ENCODE measurements at regions not wholly inside any gene's neighbourhood (a gene's known extent, or its start where the extent isn't known, plus 50 kb on each side); places are given as distances from the start of the nearest gene placed in this dataset.

- peaks cover 0 to 8% (median 0%) of the 10 kb centered on the region in 3 donors for H3K4me1 ChIP-seq
- H3K27me3 ChIP-seq: no peaks in the 10 kb centered on the region
- H3K27ac ChIP-seq: no peak overlapping the region
- WGBS, 2 donors (ENCODE audit: low coverage in 1 of 2): 81 to 82% methylated on average over 5 to 7 of the region's 7 CpGs
- no peak for ATAC-seq
- no peak overlapping the region for H3K4me3 ChIP-seq
- no peaks in the 10 kb centered on the region for H3K9me3 ChIP-seq
- no peak for TF ChIP-seq EP300 (IDR thresholded peaks at IDR 0.05)
- no peak for TF ChIP-seq CTCF (IDR thresholded peaks at IDR 0.05)
- TF ChIP-seq POLR2A (IDR thresholded peaks at IDR 0.05): no peak
- TF ChIP-seq POLR2AphosphoS5 (IDR thresholded peaks at IDR 0.05): no peak
- H3K36me3 ChIP-seq: no peaks in the 10 kb centered on the region
These were observed 759.1 kb downstream of the TSN start for GRCh38 chr2:122514451-122514996.

- no peak for ATAC-seq
- TF ChIP-seq CTCF (IDR thresholded peaks at IDR 0.05) (no peak), EP300 (IDR thresholded peaks at IDR 0.05) (no peak), POLR2A (IDR thresholded peaks at IDR 0.05) (no peak), POLR2AphosphoS5 (IDR thresholded peaks at IDR 0.05) (no peak)
- Histone ChIP-seq H3K36me3 (no peaks in the 10 kb centered on the region), H3K4me1 (peaks cover 0 to 8% (median 0%) of the 10 kb centered on the region in 3 donors), H3K9me3 (no peaks in the 10 kb centered on the region), H3K27me3 (no peaks in the 10 kb centered on the region), H3K27ac (no peak overlapping the region), H3K4me3 (no peak overlapping the region)
- 82 to 86% methylated on average over 5 of the region's 5 CpGs for WGBS, 2 donors (ENCODE audit: low coverage in 1 of 2)
These were observed 760.4 kb downstream of the TSN start for GRCh38 chr2:122515731-122516290.

- Histone ChIP-seq H3K4me1 (peaks cover 0 to 8% (median 0%) of the 10 kb centered on the region in 3 donors), H3K4me3 (no peak overlapping the region), H3K27me3 (no peaks in the 10 kb centered on the region), H3K27ac (no peak overlapping the region), H3K9me3 (no peaks in the 10 kb centered on the region), H3K36me3 (no peaks in the 10 kb centered on the region)
- no peak for ATAC-seq
- WGBS, 2 donors (ENCODE audit: low coverage in 1 of 2): 90 to 96% methylated on average over 2 of the region's 2 CpGs
- TF ChIP-seq EP300 (IDR thresholded peaks at IDR 0.05): no peak
- no peak for TF ChIP-seq CTCF (IDR thresholded peaks at IDR 0.05)
- TF ChIP-seq POLR2A (IDR thresholded peaks at IDR 0.05): no peak
- no peak for TF ChIP-seq POLR2AphosphoS5 (IDR thresholded peaks at IDR 0.05)
These were observed 761.3 kb downstream of the TSN start for GRCh38 chr2:122516775-122517174.

GRCh38 chr2:122519366-122519765, 763.9 kb downstream of the TSN start:
- Histone ChIP-seq H3K9me3 (no peaks in the 10 kb centered on the region), H3K27ac (no peak overlapping the region), H3K36me3 (no peaks in the 10 kb centered on the region), H3K4me1 (no peaks in the 10 kb centered on the region), H3K4me3 (no peak overlapping the region), H3K27me3 (no peaks in the 10 kb centered on the region)
- WGBS, 2 donors (ENCODE audit: low coverage in 1 of 2): 93 to 95% methylated on average over 4 of the region's 4 CpGs
- no peak for TF ChIP-seq EP300 (IDR thresholded peaks at IDR 0.05)
- TF ChIP-seq POLR2AphosphoS5 (IDR thresholded peaks at IDR 0.05): no peak
- no peak for TF ChIP-seq POLR2A (IDR thresholded peaks at IDR 0.05)
- TF ChIP-seq CTCF (IDR thresholded peaks at IDR 0.05): no peak
- ATAC-seq: no peak

All from gastroesophageal sphincter (tissue), 4 donors.